ENCODE measurements at regions not wholly inside any gene's neighbourhood (a gene's known extent, or its start where the extent isn't known, plus 50 kb on each side); places are given as distances from the start of the nearest gene placed in this dataset.

DNA sequence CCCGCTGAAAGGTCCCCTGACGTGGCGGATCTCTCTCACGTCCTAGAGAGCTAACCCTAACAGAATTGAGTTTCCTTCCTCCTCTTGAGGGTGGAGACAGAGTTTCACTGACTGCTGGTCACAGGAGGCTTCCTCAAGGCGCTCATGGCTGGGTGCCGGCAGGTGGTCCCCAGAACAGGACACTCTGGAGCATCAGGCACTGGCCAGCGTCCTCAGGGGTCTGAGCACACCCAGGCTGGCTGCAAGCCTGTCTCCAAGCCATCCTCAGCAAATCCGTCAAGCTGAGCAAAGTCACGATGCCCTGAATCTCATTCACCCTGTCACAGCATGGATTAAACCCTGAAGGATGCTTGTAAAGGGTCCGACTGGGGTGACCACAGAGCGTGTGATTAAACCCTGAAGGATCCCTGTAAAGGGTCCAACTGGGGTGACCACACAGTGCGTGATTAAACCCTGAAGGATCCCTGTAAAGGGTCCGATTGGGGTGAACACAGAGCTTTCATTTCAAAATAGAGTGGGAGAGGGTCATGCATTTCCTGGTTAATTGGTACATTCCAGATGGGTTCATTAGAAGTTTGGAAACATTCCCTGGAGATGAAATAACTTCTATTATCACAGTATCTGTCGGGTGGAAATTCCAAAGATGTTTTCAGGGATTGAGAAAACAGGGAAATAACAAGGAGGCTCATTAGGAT is 473.0 kb downstream of the BRD1 start:
- TF ChIP-seq, protein P1, sequence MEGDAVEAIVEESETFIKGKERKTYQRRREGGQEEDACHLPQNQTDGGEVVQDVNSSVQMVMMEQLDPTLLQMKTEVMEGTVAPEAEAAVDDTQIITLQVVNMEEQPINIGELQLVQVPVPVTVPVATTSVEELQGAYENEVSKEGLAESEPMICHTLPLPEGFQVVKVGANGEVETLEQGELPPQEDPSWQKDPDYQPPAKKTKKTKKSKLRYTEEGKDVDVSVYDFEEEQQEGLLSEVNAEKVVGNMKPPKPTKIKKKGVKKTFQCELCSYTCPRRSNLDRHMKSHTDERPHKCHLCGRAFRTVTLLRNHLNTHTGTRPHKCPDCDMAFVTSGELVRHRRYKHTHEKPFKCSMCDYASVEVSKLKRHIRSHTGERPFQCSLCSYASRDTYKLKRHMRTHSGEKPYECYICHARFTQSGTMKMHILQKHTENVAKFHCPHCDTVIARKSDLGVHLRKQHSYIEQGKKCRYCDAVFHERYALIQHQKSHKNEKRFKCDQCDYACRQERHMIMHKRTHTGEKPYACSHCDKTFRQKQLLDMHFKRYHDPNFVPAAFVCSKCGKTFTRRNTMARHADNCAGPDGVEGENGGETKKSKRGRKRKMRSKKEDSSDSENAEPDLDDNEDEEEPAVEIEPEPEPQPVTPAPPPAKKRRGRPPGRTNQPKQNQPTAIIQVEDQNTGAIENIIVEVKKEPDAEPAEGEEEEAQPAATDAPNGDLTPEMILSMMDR (conservative IDR thresholded peaks at IDR 0.05; ENCODE audit: low read depth in 2 of 2) = no peak
- TF ChIP-seq, protein P2, sequence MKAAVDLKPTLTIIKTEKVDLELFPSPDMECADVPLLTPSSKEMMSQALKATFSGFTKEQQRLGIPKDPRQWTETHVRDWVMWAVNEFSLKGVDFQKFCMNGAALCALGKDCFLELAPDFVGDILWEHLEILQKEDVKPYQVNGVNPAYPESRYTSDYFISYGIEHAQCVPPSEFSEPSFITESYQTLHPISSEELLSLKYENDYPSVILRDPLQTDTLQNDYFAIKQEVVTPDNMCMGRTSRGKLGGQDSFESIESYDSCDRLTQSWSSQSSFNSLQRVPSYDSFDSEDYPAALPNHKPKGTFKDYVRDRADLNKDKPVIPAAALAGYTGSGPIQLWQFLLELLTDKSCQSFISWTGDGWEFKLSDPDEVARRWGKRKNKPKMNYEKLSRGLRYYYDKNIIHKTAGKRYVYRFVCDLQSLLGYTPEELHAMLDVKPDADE (IDR thresholded peaks at IDR 0.05) = no peak
- TF ChIP-seq, protein P3, sequence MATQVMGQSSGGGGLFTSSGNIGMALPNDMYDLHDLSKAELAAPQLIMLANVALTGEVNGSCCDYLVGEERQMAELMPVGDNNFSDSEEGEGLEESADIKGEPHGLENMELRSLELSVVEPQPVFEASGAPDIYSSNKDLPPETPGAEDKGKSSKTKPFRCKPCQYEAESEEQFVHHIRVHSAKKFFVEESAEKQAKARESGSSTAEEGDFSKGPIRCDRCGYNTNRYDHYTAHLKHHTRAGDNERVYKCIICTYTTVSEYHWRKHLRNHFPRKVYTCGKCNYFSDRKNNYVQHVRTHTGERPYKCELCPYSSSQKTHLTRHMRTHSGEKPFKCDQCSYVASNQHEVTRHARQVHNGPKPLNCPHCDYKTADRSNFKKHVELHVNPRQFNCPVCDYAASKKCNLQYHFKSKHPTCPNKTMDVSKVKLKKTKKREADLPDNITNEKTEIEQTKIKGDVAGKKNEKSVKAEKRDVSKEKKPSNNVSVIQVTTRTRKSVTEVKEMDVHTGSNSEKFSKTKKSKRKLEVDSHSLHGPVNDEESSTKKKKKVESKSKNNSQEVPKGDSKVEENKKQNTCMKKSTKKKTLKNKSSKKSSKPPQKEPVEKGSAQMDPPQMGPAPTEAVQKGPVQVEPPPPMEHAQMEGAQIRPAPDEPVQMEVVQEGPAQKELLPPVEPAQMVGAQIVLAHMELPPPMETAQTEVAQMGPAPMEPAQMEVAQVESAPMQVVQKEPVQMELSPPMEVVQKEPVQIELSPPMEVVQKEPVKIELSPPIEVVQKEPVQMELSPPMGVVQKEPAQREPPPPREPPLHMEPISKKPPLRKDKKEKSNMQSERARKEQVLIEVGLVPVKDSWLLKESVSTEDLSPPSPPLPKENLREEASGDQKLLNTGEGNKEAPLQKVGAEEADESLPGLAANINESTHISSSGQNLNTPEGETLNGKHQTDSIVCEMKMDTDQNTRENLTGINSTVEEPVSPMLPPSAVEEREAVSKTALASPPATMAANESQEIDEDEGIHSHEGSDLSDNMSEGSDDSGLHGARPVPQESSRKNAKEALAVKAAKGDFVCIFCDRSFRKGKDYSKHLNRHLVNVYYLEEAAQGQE (IDR thresholded peaks at IDR 0.05; ENCODE audit: unreplicated experiment) = no peak
- TF ChIP-seq EZH2 (IDR thresholded peaks at IDR 0.05; ENCODE audit: low read depth, unreplicated experiment) = no peak

All from GM23338 (cell line).